Neural cell (in vitro differentiated cells): ENCODE measurements at regions not wholly inside any gene's neighbourhood (a gene's known extent, or its start where the extent isn't known, plus 50 kb on each side); places are given as distances from the start of the nearest gene placed in this dataset.

ENCODE experiments used
- H2AFZ ChIP-seq: fragments of 200-600, 300-800 bp; sonication (generic), shearing (Covaris generic); 2 replicates; pipeline ENCODE4 v1.6.0; 2014; ENCODE audit warnings: low read depth, mild to moderate bottlenecking, antibody characterized with exemption, low read length, moderate library complexity
- H3F3A ChIP-seq: fragments of 200-600 bp; shearing (Covaris generic); 2 replicates; pipeline ENCODE4 v1.6.1; 2016; ENCODE audit warnings: mild to moderate bottlenecking, moderate library complexity, mixed read lengths, antibody characterized with exemption, low read length; ENCODE audit not compliant: insufficient read depth, poor library complexity, severe bottlenecking
- H3K27ac ChIP-seq: fragments of 200-600, 300-800 bp; sonication (generic), shearing (Covaris generic); 2 replicates; pipeline ENCODE4 v1.5.1; 2014; ENCODE audit warnings: mild to moderate bottlenecking, low read length, moderate library complexity
- H3K27me3 ChIP-seq: fragments of 300-800, 200-600 bp; sonication (generic), shearing (Covaris generic); 2 replicates; pipeline ENCODE4 v1.6.0; 2014; ENCODE audit warnings: mild to moderate bottlenecking, low read depth, low read length, moderate library complexity; ENCODE audit not compliant: insufficient read depth
- H3K36me3 ChIP-seq: fragments of 300-800, 200-600 bp; sonication (generic), shearing (Covaris generic); 2 replicates; pipeline ENCODE4 v1.5.1; 2014; ENCODE audit warnings: mild to moderate bottlenecking, antibody characterized with exemption, low read length, moderate library complexity; ENCODE audit not compliant: insufficient read depth
- H3K4me2 ChIP-seq: fragments of 300-800, 200-600 bp; sonication (generic), shearing (Covaris generic); 2 replicates; pipeline ENCODE4 v1.6.0; 2014; ENCODE audit warnings: mild to moderate bottlenecking, low read length
- H3K4me3 ChIP-seq: fragments of 300-800, 200-600 bp; sonication (generic), shearing (Covaris generic); 2 replicates; pipeline ENCODE4 v1.5.1; 2014; ENCODE audit warnings: mild to moderate bottlenecking, low read length, moderate library complexity
- H3K79me2 ChIP-seq: fragments of 200-600 bp; shearing (Covaris generic); replicated peaks from 2 replicates; pipeline ENCODE4 v1.6.0; 2014; ENCODE audit warnings: mild to moderate bottlenecking, low read length, moderate library complexity; ENCODE audit not compliant: insufficient read depth
- H3K9ac ChIP-seq: fragments of 300-800, 200-600 bp; sonication (generic), shearing (Covaris generic); 2 replicates; pipeline ENCODE4 v1.6.1; 2016; ENCODE audit warnings: mild to moderate bottlenecking, low read length, mixed read lengths
- H3K9me2 ChIP-seq: fragments of 200-600 bp; shearing (Covaris generic); 2 replicates; pipeline ENCODE4 v1.6.1; 2016; ENCODE audit warnings: mild to moderate bottlenecking, low read length, mixed read lengths; ENCODE audit not compliant: insufficient read depth
- H3K9me3 ChIP-seq: fragments of 200-600, 300-800 bp; sonication (generic), shearing (Covaris generic); 2 replicates; pipeline ENCODE4 v1.6.1; 2016; ENCODE audit warnings: mild to moderate bottlenecking, mixed run types, low read length, moderate library complexity, mixed read lengths
- H4K20me1 ChIP-seq: fragments of 200-600 bp; shearing (Covaris generic); 2 replicates; pipeline ENCODE4 v1.6.1; 2016; ENCODE audit warnings: mild to moderate bottlenecking, mixed run types; ENCODE audit not compliant: insufficient read depth
- EP300 ChIP-seq: fragments of 450-650 bp; conservative IDR thresholded peaks from 2 replicates; pipeline ENCODE4 v1.6.1; 2014; ENCODE audit warnings: antibody characterized with exemption, mild to moderate bottlenecking, moderate library complexity; ENCODE audit not compliant: poor library complexity, severe bottlenecking
- EZH2 ChIP-seq: fragments of 200-600, 300-800 bp; shearing (Covaris generic), sonication (generic); IDR thresholded peaks from 2 replicates; pipeline ENCODE4 v1.6.1; 2014; ENCODE audit warnings: antibody characterized with exemption, low read length, borderline replicate concordance, mild to moderate bottlenecking; ENCODE audit not compliant: insufficient read depth, poor library complexity, severe bottlenecking
- MXI1 ChIP-seq: fragments of 450-650 bp; conservative IDR thresholded peaks from 2 replicates; pipeline ENCODE4 v1.6.1; 2014; ENCODE audit warnings: antibody characterized with exemption, mild to moderate bottlenecking; ENCODE audit not compliant: poor library complexity, severe bottlenecking
- POLR2AphosphoS5 ChIP-seq: IDR thresholded peaks from 2 replicates; pipeline ENCODE4 v1.6.1; 2012
- RAD21 ChIP-seq: fragments of 450-650 bp; conservative IDR thresholded peaks from 2 replicates; pipeline ENCODE4 v1.6.1; 2014; ENCODE audit warnings: antibody characterized with exemption, mild to moderate bottlenecking, moderate library complexity
- SMC3 ChIP-seq: fragments of 450-650 bp; conservative IDR thresholded peaks from 2 replicates; pipeline ENCODE4 v1.6.1; 2014; ENCODE audit warnings: antibody characterized with exemption, mild to moderate bottlenecking, moderate library complexity; ENCODE audit not compliant: poor library complexity
- TAF1 ChIP-seq: IDR thresholded peaks from 2 replicates; pipeline ENCODE4 v1.6.1; 2012; ENCODE audit warnings: low read depth
- TF ChIP-seq, protein P1 (sequence below): fragments of 450-650 bp; IDR thresholded peaks from 2 replicates; pipeline ENCODE4 v1.5.1; 2014; ENCODE audit warnings: antibody characterized with exemption, mild to moderate bottlenecking, moderate library complexity; ENCODE audit not compliant: poor library complexity, severe bottlenecking
- TF ChIP-seq, protein P2 (sequence below): IDR thresholded peaks from 2 replicates; pipeline ENCODE4 v1.6.1; 2012; ENCODE audit warnings: borderline replicate concordance

DNA sequence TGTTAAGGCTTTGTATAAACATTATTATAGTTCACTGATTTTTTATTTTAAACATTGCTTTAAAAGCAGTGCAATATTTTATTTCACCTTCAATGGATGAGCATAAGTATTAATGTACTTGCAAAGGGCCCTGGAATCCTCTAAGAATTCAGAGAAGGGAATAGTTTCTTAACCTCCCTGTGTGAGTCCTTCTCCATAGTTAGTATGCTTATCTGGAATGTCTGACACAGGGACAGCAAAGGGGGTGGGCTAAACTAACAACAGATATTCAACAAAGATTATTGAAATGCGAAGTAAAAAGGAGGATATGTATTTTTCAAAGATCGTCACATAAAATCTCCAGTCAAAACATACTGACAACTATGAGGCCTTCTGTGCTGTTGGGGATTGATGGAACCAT is 300.4 kb downstream of the CENPW start:
- Histone ChIP-seq H3K27me3 (no peaks in the 10 kb centered on the region), H3K4me2 (no peak overlapping the region), H3K36me3 (no peaks in the 10 kb centered on the region), H3K9me3 (no peaks in the 10 kb centered on the region), H3K9ac (no peak overlapping the region), H2AFZ (no peak overlapping the region), H4K20me1 (no peaks in the 10 kb centered on the region), H3K4me3 (no peak overlapping the region), H3K27ac (no peak overlapping the region), H3K9me2 (no peaks in the 10 kb centered on the region), H3F3A (no peaks in the 10 kb centered on the region), H3K79me2 (no peaks in the 10 kb centered on the region)
- TF ChIP-seq POLR2AphosphoS5 (no peak), EP300 (no peak), SMC3 (no peak), MXI1 (no peak), RAD21 (no peak), EZH2 (no peak)
- TF ChIP-seq, protein P1, sequence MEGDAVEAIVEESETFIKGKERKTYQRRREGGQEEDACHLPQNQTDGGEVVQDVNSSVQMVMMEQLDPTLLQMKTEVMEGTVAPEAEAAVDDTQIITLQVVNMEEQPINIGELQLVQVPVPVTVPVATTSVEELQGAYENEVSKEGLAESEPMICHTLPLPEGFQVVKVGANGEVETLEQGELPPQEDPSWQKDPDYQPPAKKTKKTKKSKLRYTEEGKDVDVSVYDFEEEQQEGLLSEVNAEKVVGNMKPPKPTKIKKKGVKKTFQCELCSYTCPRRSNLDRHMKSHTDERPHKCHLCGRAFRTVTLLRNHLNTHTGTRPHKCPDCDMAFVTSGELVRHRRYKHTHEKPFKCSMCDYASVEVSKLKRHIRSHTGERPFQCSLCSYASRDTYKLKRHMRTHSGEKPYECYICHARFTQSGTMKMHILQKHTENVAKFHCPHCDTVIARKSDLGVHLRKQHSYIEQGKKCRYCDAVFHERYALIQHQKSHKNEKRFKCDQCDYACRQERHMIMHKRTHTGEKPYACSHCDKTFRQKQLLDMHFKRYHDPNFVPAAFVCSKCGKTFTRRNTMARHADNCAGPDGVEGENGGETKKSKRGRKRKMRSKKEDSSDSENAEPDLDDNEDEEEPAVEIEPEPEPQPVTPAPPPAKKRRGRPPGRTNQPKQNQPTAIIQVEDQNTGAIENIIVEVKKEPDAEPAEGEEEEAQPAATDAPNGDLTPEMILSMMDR: no peak
- TF ChIP-seq, protein P2, sequence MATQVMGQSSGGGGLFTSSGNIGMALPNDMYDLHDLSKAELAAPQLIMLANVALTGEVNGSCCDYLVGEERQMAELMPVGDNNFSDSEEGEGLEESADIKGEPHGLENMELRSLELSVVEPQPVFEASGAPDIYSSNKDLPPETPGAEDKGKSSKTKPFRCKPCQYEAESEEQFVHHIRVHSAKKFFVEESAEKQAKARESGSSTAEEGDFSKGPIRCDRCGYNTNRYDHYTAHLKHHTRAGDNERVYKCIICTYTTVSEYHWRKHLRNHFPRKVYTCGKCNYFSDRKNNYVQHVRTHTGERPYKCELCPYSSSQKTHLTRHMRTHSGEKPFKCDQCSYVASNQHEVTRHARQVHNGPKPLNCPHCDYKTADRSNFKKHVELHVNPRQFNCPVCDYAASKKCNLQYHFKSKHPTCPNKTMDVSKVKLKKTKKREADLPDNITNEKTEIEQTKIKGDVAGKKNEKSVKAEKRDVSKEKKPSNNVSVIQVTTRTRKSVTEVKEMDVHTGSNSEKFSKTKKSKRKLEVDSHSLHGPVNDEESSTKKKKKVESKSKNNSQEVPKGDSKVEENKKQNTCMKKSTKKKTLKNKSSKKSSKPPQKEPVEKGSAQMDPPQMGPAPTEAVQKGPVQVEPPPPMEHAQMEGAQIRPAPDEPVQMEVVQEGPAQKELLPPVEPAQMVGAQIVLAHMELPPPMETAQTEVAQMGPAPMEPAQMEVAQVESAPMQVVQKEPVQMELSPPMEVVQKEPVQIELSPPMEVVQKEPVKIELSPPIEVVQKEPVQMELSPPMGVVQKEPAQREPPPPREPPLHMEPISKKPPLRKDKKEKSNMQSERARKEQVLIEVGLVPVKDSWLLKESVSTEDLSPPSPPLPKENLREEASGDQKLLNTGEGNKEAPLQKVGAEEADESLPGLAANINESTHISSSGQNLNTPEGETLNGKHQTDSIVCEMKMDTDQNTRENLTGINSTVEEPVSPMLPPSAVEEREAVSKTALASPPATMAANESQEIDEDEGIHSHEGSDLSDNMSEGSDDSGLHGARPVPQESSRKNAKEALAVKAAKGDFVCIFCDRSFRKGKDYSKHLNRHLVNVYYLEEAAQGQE: no peak

DNA sequence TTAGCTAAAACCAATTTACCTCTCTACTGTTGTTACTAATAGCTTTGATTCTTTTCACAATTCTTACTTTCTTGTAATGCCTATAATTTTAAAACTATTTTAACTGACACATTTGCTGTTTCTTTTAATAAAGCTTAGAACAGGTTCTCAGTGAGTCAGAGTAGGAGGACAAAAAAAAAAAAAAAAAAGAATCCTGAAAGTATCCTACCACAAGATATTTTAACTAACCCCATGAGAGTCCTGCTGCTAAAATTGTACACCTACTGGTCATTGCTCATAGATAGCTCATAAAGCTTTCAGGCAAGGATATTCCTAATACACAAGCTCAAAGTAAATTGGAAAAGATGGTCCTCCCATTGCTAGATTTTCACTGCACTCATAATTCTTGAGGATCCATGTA is 301.0 kb downstream of the CENPW start:
- H3K27me3 ChIP-seq: no peaks in the 10 kb centered on the region
- H3K9ac ChIP-seq: no peak overlapping the region
- H3K79me2 ChIP-seq: no peaks in the 10 kb centered on the region
- no peak for TF ChIP-seq SMC3
- no peak for TF ChIP-seq POLR2AphosphoS5
- TF ChIP-seq, protein P1: no peak
- no peak for TF ChIP-seq RAD21
- no peak for TF ChIP-seq EZH2
- no peak for TF ChIP-seq MXI1
- no peak for TF ChIP-seq EP300
- no peak for TF ChIP-seq TAF1
- TF ChIP-seq, protein P2: no peak
- H3F3A ChIP-seq: no peaks in the 10 kb centered on the region
- no peaks in the 10 kb centered on the region for H3K9me3 ChIP-seq
- H3K4me2 ChIP-seq: no peak overlapping the region
- H3K4me3 ChIP-seq: no peak overlapping the region
- H4K20me1 ChIP-seq: no peaks in the 10 kb centered on the region
- H3K36me3 ChIP-seq: no peaks in the 10 kb centered on the region
- H2AFZ ChIP-seq: no peak overlapping the region
- no peak overlapping the region for H3K27ac ChIP-seq
- no peaks in the 10 kb centered on the region for H3K9me2 ChIP-seq
